HG02642 (cell line): ENCODE measurements at regions not wholly inside any gene's neighbourhood (a gene's known extent, or its start where the extent isn't known, plus 50 kb on each side); places are given as distances from the start of the nearest gene placed in this dataset.

Experiments
- ATAC-seq: cut with Tn5 transposase; IDR thresholded peaks from one replicate; pipeline ENCODE4 v1.9.1; 2021; ENCODE audit warnings: mild to moderate bottlenecking; ENCODE audit not compliant: unreplicated experiment, poor library complexity

DNA sequence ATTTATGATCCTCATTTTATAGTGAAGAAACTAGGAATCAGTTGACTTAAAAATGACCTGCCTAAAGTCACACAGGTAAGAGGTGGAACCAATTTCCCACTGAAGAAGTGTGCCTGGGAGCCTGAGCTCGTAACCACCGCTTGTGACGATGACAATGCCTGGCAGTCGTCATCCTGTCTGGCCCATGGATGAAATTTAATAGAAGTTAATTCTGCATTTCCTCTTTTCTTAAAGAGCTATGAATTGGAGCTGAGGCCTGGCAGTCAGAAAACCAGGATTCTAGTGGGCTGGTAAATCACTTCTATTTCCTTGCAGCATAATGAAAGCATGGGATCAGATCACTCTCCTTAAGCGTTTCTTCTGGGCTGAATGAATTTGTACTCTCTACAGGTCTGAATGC is 200.0 kb upstream of the SGK1 start:
- ATAC-seq: no peak

DNA sequence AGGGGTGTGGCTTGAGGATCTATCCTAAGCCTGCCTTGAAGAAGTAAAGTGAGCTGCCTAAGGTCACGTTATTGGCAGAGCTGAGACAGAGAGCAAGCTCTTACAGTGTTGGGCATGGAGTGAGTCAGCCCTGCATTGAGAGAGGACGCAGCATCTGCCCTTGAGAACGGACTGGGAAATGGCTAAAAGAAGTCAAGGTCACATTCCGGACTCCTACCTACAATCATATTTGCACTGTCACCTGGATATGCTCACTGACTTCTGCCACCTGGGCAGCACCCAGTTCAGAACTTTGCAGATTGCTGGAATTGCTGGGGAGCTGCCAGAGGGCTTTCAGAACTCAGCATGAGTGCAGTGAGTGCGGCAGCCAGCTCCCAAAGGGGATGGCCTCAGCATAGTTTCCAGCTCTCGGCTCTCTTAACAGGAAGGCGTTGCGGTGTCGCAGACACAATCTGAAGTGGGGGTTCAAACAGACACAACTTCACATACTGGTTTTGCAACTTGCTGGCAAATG is 199.3 kb upstream of the SGK1 start:
- ATAC-seq: no peak

DNA sequence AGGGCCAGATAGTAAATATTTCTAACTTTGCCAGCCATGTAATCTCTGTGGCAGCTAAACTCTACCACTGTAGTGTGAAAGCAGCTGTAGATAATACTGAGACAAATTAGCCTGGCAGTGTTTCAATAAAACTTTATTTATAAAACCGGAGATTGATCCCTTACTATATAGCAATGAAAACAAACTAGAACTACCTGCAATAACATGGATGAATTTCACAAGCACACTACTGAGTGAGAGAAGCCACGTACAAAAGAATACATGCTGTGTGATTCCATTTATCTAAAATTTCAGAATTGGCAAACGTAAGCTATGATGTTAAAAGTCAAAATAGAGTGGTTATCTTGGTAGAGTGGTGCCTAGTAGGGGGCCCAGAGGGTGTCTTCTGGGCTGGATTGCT is 198.7 kb upstream of the SGK1 start:
- ATAC-seq: no peak

DNA sequence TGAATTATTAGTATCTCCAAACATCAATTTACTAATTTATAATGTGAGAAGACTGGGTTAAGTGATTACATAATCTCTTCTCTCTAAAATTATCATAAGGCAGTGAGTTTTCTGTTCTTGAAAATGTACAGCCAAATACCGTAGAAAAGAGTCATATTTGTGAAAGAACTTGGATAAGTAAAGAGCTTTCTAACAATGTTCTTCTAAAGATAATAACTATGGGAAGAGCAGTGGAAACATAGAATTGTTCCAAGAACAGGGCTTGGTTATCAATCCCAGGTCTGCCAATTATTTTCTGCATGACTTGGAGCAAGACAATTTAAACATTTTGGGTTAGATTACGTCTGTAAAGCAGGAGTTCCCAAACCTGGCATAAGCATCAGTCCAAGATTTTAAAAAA is 198.1 kb upstream of the SGK1 start:
- ATAC-seq: no peak

DNA sequence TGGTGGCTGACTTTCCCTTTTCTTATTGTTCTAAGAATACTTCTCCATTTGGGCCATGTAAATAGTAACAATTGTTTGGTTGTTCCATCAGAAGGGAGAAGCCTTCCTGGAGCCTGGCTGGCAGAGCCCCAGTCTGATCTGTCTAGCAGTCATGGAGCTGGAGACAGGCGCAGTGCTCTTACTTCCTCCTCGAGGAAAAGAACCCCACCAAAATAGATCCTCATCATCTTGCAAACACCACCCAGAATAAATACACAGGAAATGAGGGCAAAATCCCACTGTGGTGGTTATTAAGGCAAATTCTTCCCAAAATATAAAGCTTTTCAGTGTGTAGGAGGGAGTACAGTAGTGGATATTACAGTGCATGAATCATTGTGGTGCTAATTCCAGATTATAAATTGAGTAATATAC is 195.1 kb upstream of the SGK1 start:
- no peak for ATAC-seq

DNA sequence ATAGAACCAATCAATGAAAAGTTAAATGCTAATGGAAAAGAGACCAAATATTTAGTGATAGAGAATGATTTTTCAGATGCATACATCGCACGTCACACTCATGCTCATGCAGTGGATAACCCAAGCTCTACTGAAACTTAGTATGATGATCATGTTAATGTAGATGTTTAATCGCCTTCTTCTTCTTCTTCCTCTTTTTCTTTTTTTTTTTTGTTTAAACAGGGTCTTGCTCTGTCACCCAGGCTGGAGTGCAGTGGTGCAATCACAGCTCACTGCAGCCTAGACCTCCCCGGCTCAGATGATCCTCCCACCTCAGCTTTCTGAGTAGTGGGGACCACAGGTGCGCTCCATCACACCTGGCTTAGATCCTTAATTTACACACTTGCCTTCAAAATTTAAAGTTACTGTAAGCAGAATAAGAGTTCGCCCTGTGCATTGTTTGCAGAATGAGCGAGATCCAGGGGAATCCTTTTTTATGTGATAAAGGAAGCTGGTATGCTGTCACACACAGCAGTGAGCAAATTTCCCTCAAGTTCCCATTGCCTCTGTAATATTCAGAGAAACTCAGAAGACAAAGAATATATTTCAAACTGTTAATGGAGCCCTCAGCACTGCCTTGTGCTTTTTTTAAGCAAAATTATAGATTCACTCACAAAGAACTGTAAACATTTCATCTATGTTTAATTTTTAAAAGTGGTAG is 194.2 kb upstream of the SGK1 start:
- ATAC-seq: no peak

DNA sequence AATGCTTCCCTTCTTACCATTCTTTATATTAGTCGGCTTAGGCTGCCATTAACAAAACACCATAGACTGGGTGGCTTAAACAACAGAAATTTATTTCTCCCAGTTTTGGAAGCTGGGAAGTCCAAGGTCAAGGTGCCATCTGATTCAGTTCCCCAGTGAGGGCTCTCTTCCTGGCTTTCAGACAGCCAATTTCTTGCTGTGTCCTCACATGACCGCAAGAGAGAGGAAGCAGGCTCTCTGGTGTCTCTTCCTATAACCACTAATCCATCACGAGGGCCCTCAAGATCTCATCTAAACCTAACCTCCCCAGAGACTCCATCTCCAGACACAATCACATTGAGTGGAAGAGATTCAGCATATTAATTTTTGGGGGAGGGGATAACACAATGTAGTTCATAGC is 193.0 kb upstream of the SGK1 start:
- no peak for ATAC-seq

DNA sequence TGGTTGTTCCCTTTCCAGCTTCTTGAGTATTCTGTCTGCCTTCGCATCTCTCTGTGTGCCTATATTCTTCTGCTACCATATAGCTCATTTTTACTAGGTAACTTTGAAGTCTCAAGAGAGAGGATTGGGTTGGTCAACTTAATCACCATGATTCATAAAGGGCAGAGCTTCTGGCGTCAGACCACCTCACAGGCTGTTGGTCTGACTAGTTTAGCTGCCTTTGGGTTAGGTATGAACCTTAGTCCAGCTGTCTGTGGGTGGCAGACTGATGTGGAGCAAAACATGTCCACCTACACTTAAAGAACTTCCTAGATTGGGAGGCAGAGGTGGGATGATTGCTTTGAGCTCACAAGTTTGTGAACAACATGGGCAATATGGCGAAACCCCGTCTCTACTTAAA is 192.2 kb upstream of the SGK1 start:
- no peak for ATAC-seq

DNA sequence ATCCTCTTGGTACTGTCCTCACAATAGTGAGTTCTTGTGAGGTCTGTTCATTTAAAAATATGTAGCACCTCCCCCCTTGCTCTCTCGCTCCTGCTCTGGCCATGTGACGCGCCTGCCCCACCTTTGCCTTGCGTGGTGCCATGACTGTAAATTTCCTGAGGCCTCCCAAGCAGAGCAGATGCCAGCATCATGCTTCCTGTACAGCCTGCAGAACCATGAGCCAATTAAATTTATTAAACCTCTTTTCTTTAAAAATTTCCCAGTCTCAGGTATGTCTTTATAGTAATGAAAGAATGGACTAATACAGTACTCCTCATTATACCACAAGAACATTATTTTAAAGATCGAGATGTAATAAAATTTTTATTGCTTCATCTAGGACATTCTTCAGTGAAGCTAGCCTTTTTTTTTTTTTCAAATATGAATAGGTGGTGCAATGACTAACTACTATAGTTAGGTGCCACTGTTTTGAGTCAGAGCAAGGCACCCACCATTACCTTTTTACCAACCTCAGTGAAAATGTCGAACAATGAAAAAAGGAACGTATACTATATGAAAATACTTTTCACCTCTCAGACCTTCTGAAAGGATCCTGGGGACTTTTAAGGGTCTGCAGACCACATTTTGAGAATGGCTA is 191.1 kb upstream of the SGK1 start:
- ATAC-seq: no peak

DNA sequence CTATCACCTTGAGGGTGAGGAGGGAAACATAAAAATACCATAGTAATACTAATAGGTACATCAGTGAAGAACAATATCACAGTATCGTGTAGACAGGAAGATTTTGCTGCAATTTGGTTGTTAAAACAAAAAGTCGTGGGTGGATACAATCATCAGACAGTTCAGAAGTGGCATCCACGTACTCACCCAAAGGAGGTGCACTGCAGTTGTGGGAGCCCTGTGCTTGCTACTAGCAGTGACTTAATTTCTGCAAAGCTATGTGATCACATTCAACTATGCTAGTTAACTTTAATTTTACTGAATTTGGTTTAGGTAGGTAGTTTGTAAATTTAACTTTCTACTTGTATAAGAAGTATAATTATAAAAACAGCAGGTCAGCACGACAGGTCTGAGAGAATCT is 188.2 kb upstream of the SGK1 start:
- no peak for ATAC-seq

DNA sequence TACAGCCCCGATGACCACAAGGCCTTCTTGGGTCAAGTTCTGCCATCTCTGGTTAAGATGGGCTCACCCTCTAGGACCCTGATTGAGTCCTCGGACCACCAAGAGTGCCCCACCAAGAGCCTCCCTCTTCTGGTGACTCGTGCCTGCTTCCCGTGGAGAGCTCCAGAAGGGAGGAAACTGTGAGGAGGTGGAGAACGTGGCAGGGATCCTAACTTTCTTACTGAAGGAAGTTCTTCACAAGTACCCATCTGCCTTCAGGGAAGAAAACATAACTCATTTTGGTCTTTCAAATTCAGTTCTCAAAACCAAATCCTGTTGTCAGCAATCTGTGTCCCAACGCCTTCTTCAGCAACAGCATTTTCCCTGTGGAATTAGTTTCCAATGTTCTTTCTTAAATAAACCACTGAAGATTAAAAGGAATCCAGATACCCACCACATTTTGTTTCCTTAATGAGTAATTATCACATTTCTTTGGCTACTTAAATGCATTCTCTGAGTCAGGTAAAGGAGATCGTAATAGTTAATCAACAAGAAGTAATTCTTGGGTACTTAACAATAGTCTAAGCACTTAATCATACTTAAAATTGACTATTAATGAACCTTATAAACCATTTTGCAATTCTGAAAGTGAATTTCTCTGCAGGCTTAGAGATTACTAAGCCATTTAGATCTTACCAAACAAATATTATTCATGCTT is 185.8 kb upstream of the SGK1 start:
- ATAC-seq: no peak

DNA sequence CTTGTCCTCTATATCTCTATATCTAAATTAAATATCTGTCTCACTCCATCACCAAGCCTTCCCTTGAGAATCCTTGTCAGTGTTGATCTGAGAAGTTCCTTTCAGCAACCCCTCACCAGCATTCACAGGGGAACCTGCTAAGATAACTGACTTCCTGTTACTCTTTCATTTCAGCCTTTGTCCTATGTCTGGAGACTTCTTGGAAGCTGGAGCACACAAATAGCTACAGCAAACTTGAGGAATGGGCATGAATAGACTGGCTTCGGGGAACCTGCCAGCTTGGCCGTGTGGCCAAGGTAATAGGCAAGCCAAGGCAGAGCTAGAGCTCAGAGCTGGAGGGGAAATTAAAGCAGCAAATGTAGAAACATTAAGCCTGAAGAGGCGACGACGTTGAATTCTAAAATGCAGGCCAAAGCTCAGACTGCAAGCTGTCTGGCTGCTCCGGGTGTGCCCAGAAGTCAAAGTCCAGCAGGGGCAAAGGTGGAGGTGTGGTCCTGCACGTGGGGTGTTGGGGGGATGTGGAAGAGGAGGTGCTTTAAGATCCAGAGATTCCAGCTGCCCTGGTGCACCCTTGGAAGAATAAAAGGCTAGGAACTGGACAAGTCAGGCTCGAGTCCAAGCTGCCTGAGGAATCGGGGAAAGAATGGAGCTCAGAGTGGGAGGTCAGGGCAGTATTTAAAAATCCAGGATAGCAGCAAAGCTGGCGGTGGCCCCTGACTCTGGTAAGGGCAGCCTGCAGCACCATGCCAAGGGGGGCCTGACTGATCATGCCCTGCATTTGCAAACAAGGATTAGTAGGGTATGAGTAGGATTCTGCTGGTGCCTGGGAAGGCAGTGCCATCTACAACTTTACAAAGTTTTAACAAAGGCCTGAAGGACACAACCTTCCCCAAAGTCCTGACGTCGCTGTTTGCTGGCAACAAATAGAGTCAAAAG is 185.0 kb upstream of the SGK1 start:
- ATAC-seq: no peak

DNA sequence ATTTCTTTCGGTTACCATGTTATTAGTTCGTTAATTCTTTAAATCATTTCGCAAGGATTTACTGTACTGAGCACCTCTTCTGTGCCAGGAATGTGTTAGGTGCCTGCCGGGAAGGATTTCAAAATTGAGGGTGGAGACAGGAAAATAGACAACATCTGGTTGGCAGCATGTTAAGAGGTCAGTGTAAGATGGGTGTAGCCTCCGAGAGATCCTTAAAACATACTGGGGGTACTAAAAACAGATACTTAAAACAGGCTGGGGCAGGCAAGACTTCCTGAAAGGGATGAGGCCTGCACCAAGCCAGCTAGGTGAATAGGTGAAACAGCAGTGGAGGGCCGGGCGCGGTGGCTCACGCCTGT is 178.0 kb upstream of the SGK1 start:
- no peak for ATAC-seq

DNA sequence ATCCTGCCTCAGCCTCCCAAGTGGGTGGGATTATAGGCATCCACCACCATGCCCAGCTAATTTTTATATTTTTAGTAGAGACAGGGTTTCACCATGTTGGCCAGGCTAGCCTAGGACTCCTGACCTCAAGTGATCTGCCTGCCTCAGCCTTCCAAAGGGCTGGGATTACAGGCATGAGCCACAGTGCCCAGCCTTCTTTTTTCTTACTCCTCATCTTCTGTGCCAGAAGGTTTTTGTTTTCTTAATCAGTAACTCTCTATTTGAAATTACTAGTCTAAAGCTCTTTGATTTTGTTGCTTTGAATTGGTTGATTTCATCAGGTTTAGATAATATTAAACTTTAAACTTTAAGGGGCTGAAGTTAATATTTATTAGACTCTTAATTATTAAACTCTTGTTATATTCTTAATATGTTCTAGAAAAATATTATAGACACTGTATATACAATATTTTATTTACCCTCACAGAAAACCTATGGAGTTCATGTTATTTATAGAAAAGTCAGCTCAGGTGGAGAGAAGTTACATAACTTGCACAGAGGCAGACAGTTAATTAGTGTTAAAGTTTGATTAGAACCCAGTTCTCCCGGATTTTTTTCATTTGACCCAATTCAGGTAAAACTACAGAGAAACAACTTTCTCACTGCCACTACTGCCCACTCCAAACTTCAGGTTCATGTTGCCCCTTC is 177.4 kb upstream of the SGK1 start:
- no peak for ATAC-seq

DNA sequence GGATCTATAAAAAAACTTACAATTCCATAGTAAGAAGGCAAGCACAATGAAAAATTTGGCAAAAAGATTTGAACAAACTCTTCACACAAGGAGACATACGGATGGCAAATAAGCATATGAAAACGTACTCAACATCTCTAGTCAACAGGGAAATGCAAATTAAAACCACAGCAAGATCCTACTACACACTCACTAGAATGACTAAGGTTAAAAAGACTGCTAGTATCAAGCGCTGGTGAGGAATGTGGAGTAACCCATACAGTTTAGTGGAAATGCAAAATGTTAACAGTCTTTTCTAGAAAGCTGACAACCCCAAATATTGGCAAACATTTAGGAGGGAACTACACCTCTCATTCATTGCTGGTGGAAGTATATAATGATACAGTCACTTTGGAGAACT is 175.9 kb upstream of the SGK1 start:
- ATAC-seq: no peak

DNA sequence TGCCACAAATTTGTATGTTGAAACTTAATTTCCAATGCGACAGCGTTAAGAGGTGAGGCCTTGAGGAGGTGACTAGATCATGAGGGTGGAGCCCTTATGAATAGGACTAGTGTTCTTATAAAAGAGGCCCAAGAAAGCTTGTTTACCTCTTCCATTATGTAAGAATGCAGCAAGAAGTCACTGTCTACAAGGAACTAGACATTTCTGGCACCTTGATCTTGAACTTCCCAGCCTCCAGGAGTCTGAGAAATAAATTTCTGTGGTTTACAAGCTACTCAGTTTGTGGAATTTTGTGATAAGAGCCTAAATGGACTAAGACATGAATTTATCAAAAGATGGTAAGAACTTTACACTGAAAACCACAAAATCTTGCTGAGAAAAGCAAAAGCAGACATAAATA is 173.6 kb upstream of the SGK1 start:
- ATAC-seq: no peak

DNA sequence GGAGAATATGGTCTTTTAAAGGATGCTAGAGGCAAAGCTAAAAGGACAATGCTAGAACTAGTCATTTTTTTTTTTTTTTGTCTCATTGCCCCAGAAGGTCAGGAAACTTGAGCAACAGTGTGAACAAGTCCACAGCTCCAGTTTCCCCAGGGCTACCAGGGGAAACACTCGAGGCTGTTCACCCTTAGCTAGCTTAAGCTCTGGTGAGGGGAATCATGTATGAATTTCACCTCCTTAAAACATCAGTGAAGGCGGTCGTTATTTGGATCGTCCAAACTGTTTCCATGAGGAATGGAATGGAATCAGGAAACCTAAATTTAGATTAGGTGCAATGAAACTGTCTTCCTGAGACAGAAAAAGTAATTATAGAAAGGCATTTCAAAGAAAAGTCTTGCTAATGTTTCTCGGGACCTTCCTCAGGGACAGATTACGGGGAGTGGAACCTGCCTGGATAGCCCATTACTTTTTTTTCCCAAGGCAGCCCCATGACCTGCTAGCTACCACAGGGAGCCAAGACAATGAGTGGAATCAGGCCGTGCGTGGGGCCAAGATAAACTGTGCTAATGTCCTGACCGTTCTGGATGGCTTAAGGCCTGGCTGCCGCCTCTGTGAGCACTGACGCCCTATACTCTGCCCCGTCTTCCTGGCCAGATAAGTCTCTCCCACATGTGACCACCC is 164.8 kb upstream of the SGK1 start:
- ATAC-seq: no peak

DNA sequence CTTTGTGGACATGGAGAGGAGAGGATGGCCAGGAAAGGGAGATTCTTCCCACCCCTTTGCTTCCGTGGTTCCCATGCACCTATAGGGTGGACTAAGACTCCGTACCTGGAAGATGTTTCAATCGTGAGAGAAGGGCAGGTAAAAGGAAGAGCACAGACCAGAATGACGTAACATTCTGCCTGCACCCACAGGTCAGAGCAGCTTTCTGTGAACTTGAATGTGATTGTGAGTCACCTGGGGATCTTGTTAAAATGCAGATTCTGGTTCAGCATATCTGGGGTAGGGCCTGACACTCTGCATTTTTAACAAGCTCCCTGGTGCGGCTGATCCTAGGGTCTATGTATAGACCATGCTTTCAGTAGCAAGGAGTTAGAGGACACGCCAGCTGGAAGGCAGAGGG is 164.1 kb upstream of the SGK1 start:
- no peak for ATAC-seq

DNA sequence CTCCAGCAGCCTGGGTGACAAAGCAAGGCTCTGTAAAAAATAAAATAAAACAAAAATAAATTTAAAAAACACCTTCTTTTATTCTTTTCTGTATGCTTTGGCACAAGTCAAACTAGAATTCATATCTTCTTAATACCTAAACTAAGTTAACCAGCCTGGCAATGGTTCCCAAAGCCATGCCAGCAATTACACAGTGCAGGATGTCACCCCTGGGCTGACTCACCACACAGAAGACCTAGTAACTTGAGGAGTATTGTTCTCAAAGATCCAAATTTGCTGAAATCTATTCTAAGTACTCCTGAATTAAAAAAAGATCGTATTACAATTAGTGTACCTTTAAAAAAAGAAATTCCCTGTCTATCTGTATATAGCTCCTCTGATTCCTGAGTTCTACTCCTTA is 162.7 kb upstream of the SGK1 start:
- ATAC-seq: no peak
